Ovary (tissue), 7 donors: ENCODE measurements at regions not wholly inside any gene's neighbourhood (a gene's known extent, or its start where the extent isn't known, plus 50 kb on each side); places are given as distances from the start of the nearest gene placed in this dataset.

ENCODE experiments used
- DNase-seq, 5 donors: peaks; one replicate each; pipeline ENCODE4 v3.0.0-alpha.2; 2019 to 2020
- H3K27ac ChIP-seq, 2 donors: fragments of 200-600 bp; one replicate each; pipeline versions ENCODE4 v1.5.1 to v1.8.0; 2019 to 2022
- H3K27me3 ChIP-seq: fragments of 200-600 bp; one replicate; pipeline ENCODE4 v1.8.0; 2022
- H3K36me3 ChIP-seq: fragments of 200-600 bp; sonication (generic); one replicate; pipeline ENCODE4 v1.5.1; 2019
- H3K4me1 ChIP-seq: one replicate; pipeline ENCODE4 v1.8.1; 2013; ENCODE audit warnings: mild to moderate bottlenecking, moderate library complexity; ENCODE audit not compliant: insufficient read depth
- H3K4me3 ChIP-seq: fragments of 200-600 bp; sonication (generic); one replicate; pipeline ENCODE4 v1.5.1; 2017
- H3K9me3 ChIP-seq, 2 donors: fragments of 200-600 bp in 1 of 2; sonication (generic) in 1 of 2; one replicate each; pipeline versions ENCODE4 v1.5.1 to v1.8.1; 2013 to 2019; ENCODE audit warnings: mild to moderate bottlenecking in 1 of 2, moderate library complexity in 1 of 2
- EP300 ChIP-seq: sonication (generic); formaldehyde crosslinking; IDR thresholded peaks from one replicate; pipeline ENCODE4 v1.6.1; 2017; ENCODE audit warnings: antibody characterized with exemption
- POLR2A ChIP-seq: fragments of 450-650 bp; IDR thresholded peaks from one replicate; pipeline ENCODE4 v1.6.1; 2017; ENCODE audit warnings: antibody characterized with exemption, mild to moderate bottlenecking, moderate library complexity
- WGBS, 3 donors: extraction: QIAGEN DNeasy Blood & Tissue Kit in 1 of 3; methylation state at CpG; one replicate each; pipeline versions ENCODE4 v1.1.5 to v1.1.7; 2013 to 2017; 5-methylcytosine and 5-hydroxymethylcytosine counted together
- intact Hi-C, 4 donors: fragments of 100-400 bp; cut with DNase I; formaldehyde crosslinking; loops; one replicate each; pipeline versions ENCODE4 v1.11.0 to v1.15.1; 2022 to 2023
- TF ChIP-seq, protein P1 (sequence below), 3 donors: fragments of 450-650 bp in 2 of 3; fragments of 200-600 bp in 1 of 3; IDR thresholded peaks; one replicate each; pipeline versions ENCODE4 v1.5.1 to v1.8.0; 2016 to 2022; ENCODE audit warnings: antibody characterized with exemption in 3 of 3, mild to moderate bottlenecking in 1 of 3
- donor health status: DM: no; HTN: no; CAD: no; lungs with moderate emphysema.
- donor health status: DM: no; HTN: no; CAD: no.
- donor health status: Bipolar disorder and iron deficiency.
- donor health status: DM: no; HTN: no; CAD: no.
- donor health status: DM: yes; HTN: yes; CAD: no.

DNA sequence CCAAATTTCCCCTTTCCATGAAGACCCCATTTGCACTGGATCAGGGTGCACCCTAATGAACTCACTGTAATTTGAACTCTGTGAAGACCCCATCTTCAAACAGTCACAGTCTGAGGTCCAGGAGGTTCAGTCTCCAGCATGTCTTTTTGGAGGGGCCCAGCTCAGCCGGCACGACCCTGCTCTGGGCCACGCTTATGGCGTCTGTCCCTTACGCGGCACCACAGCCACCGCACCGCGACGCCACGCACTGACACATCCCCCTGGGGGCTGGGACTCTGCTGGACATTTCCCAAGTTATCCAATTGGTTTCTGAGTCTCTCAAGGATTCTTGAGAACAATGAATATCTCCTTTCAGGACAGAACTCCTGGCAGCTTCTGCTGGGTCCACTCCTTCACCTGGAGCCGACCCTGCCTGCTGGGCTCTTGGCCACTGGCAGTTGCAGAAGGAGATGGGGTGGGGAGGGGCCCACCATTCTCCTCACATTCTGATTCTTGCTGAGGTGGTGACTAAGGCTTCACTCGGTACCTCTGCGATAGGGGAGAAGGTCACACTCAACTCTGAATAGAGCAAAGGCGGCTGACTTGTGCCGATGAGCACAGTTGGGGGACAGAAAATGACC is 124.0 kb downstream of the RTP5 start:
- no peak for TF ChIP-seq POLR2A
- TF ChIP-seq, protein P1, sequence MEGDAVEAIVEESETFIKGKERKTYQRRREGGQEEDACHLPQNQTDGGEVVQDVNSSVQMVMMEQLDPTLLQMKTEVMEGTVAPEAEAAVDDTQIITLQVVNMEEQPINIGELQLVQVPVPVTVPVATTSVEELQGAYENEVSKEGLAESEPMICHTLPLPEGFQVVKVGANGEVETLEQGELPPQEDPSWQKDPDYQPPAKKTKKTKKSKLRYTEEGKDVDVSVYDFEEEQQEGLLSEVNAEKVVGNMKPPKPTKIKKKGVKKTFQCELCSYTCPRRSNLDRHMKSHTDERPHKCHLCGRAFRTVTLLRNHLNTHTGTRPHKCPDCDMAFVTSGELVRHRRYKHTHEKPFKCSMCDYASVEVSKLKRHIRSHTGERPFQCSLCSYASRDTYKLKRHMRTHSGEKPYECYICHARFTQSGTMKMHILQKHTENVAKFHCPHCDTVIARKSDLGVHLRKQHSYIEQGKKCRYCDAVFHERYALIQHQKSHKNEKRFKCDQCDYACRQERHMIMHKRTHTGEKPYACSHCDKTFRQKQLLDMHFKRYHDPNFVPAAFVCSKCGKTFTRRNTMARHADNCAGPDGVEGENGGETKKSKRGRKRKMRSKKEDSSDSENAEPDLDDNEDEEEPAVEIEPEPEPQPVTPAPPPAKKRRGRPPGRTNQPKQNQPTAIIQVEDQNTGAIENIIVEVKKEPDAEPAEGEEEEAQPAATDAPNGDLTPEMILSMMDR (IDR thresholded peaks at IDR 0.05), result no peak
- TF ChIP-seq EP300, result no peak
- 96 to 98% (median 97%) methylated on average over 16 of the region's 16 CpGs for WGBS, 3 donors
- Histone ChIP-seq H3K4me1 (no peaks in the 10 kb centered on the region), H3K4me3 (no peak overlapping the region), H3K9me3 (no peaks in the 10 kb centered on the region), H3K27me3 (no peaks in the 10 kb centered on the region), H3K27ac (no peak overlapping the region), H3K36me3 (no peaks in the 10 kb centered on the region)
- no peak for DNase-seq
- intact Hi-C loops, result no loop called here

- no peak overlapping the region for H3K27ac ChIP-seq
Measured at GRCh38 chr2:241994086-241994485, 124.6 kb downstream of the RTP5 start.

GRCh38 chr2:241994556-241995213 is 125.2 kb downstream of the RTP5 start:
- no peak for DNase-seq
- WGBS, 3 donors, result 79 to 90% (median 88%) methylated on average over 9 of the region's 9 CpGs
- no peak for TF ChIP-seq EP300
- no peak for TF ChIP-seq POLR2A
- Histone ChIP-seq H3K4me1 (no peaks in the 10 kb centered on the region), H3K27ac (no peak overlapping the region), H3K4me3 (no peak overlapping the region), H3K36me3 (no peaks in the 10 kb centered on the region), H3K27me3 (no peaks in the 10 kb centered on the region), H3K9me3 (no peaks in the 10 kb centered on the region)
- intact Hi-C loops, result no loop called here

More at GRCh38 chr2:241994086-241994485, 124.6 kb downstream of the RTP5 start:
- H3K27me3 ChIP-seq, result no peaks in the 10 kb centered on the region
- no peaks in the 10 kb centered on the region for H3K9me3 ChIP-seq
- H3K4me1 ChIP-seq, result no peaks in the 10 kb centered on the region
- no peaks in the 10 kb centered on the region for H3K36me3 ChIP-seq
- intact Hi-C loops, result no loop called here
- 86 to 92% (median 91%) methylated on average over 12 of the region's 12 CpGs for WGBS, 3 donors
- DNase-seq, result no peak
- no peak for TF ChIP-seq POLR2A
- no peak for TF ChIP-seq EP300
- TF ChIP-seq, protein P1 (IDR thresholded peaks at IDR 0.05), result no peak
- no peak overlapping the region for H3K4me3 ChIP-seq

DNA sequence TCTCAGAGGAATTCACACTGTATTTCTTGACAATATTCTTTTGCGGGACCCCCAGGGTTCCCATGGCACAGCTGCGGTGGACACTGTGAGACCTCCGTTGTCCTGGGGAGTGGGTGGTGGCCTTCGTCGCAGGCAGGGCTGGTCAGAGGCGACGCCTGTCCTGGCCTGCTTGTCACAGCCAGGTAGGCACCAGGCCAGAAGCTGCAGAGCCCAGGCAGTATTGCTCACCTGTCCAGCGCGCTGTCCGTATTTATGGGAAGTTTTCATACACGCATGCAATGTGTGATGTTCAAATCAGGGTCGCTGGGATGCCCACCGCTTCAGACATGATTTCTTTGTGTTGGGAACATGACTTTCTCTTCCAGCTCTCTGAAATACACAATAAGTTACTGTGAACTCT is 126.6 kb downstream of the RTP5 start:
- no peaks in the 10 kb centered on the region for H3K27me3 ChIP-seq
- H3K27ac ChIP-seq, result no peak overlapping the region
- H3K9me3 ChIP-seq, result no peaks in the 10 kb centered on the region
- H3K4me3 ChIP-seq, result no peak overlapping the region
- DNase-seq, result no peak
- H3K4me1 ChIP-seq, result no peaks in the 10 kb centered on the region
- TF ChIP-seq, protein P1 (IDR thresholded peaks at IDR 0.05), result no peak
- TF ChIP-seq EP300, result no peak
- no peak for TF ChIP-seq POLR2A
- 94 to 95% (median 95%) methylated on average over 13 of the region's 13 CpGs for WGBS, 3 donors
- H3K36me3 ChIP-seq, result no peaks in the 10 kb centered on the region
- intact Hi-C loops, result no loop called here

GRCh38 chr2:241997017-241997416 is 127.5 kb downstream of the RTP5 start:
- H3K9me3 ChIP-seq, result no peaks in the 10 kb centered on the region
- WGBS, 3 donors, result 91 to 94% (median 93%) methylated on average over 16 of the region's 16 CpGs
- no peak overlapping the region for H3K4me3 ChIP-seq
- H3K27me3 ChIP-seq, result no peaks in the 10 kb centered on the region
- no peaks in the 10 kb centered on the region for H3K36me3 ChIP-seq
- no peaks in the 10 kb centered on the region for H3K4me1 ChIP-seq
- no peak for DNase-seq
- H3K27ac ChIP-seq, result no peak overlapping the region
- TF ChIP-seq, protein P1 (IDR thresholded peaks at IDR 0.05), result no peak
- no peak for TF ChIP-seq POLR2A
- TF ChIP-seq EP300, result no peak
- intact Hi-C loops, result no loop called here
